C4-2B (cell line): ENCODE measurements at regions not wholly inside any gene's neighbourhood (a gene's known extent, or its start where the extent isn't known, plus 50 kb on each side); places are given as distances from the start of the nearest gene placed in this dataset.
A peak's percentile ranks its signal among the peaks of the same experiment; 100 is the strongest.

Experiments used
- H3K27ac ChIP-seq: fragments of 450-650 bp; 2 replicates; pipeline ENCODE4 v1.5.1; 2017
- CTCF ChIP-seq: fragments of 450-650 bp; conservative IDR thresholded peaks from 2 replicates; pipeline ENCODE4 v1.5.1; 2017; ENCODE audit warnings: mild to moderate bottlenecking
- ZFX ChIP-seq: fragments of 450-650 bp; IDR thresholded peaks from 2 replicates; pipeline ENCODE4 v1.6.1; 2017

DNA sequence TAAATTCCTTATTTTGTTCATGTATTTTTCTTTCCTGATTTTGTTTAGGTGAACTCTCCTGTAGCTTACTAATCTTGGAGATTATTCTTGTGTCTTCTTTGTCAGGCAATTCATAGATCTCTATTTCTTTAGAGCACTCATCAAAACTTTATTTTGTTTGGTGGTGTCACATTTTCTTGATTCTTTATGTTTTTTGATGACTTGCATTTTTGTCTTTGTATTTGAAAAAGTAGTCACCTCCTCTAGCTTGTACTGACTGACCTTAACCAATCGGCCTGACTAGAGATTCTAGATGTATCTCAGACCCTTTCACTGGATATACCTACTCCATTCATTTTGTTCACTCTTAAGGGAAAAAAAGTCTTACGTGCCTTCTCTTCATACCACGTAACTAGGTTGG, 986.3 kb upstream of the LRRTM1 start:
- TF ChIP-seq ZFX (no peak), CTCF (no peak)
- H3K27ac ChIP-seq: no peak overlapping the region

DNA sequence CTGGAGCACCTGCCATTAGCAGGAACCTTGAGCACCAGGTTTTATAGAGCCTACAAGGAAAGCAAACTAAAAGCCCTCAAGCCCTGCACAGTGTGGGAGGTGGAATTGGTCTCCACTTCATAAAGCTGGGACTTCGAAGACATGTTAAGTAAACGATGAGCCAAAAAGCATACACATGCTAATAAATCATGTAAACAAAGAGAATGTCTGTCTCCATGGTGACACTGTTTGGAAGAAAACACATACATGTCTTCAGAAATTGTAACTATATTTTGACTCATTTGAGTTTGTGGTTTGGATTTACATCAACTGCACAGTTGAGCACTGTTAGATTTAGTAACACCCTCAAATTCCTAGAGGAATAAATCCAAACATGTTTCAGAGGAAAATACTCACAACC, 978.5 kb upstream of the LRRTM1 start:
- no peak overlapping the region for H3K27ac ChIP-seq
- TF ChIP-seq CTCF: no peak
- TF ChIP-seq ZFX: no peak

- H3K27ac ChIP-seq: no peak overlapping the region
- TF ChIP-seq CTCF (no peak), ZFX (no peak)
These were observed 977.7 kb upstream of the LRRTM1 start for GRCh38 chr2:81282151-81282769.

DNA sequence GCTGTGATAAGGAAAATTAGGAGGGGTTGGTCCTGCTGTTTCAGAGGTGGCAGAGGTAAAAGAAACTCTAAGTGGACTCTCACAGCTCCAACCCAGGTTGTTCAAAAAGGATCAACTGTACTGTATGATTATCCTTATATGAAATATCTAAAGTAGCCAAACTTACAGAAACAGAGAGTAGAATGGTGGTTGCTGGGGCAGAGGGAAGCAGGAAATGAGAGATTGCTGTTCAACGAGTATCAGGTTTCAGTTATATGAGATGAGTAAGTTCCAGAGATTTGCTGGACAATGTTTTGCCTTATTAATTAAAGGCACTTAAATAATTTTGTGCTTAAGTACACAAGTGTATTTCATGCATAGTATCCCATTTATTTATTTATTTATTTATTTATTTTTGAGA, 972.0 kb upstream of the LRRTM1 start:
- TF ChIP-seq ZFX: no peak

DNA sequence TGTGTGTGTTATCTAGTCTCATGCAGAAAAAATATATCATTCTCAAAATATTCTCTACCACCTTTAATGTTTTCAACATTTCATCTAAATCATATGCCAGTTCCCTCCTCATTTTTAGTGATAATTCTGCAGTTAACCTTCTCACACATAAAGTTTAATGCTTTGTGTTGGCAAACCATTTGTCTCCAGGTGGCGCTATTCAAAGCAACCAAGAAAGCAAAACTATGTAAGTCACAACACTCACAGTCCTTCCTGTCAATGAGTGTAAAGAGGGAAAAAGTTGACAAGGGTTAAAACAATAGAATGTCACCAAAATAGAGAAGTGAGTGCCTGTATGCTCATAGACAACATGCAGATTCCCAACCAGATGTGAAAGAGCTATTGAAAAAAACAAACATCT, 961.6 kb upstream of the LRRTM1 start:
- no peak overlapping the region for H3K27ac ChIP-seq

More for the DNA sequence above, 972.0 kb upstream of the LRRTM1 start:
- no peak overlapping the region for H3K27ac ChIP-seq

GRCh38 chr2:81263989-81264388, 959.4 kb upstream of the LRRTM1 start:
- TF ChIP-seq CTCF (no peak), ZFX (no peak)
- no peak overlapping the region for H3K27ac ChIP-seq

More for the DNA sequence above, 961.6 kb upstream of the LRRTM1 start:
- TF ChIP-seq CTCF: peak; percentile 73
- no peak for TF ChIP-seq ZFX

DNA sequence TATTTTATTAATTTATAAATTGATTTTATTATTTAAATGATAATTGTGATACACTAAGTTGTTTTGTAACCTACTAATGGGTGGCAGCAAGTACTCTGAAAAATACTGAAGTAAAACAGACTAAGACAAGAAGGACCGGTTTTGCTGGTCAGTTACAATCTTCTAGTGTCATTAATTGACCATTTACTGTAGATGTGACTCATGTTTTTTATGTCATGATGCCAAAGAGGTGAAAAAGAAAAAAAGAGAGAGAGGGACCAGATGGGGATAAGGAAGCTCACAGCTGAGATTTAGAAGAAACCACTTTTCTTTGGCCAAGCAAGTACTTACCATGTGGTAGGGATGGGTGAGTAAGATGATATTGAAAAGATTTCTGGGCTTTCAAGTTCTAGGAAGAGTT, 955.8 kb upstream of the LRRTM1 start:
- no peak overlapping the region for H3K27ac ChIP-seq
- TF ChIP-seq ZFX (no peak), CTCF (no peak)

DNA sequence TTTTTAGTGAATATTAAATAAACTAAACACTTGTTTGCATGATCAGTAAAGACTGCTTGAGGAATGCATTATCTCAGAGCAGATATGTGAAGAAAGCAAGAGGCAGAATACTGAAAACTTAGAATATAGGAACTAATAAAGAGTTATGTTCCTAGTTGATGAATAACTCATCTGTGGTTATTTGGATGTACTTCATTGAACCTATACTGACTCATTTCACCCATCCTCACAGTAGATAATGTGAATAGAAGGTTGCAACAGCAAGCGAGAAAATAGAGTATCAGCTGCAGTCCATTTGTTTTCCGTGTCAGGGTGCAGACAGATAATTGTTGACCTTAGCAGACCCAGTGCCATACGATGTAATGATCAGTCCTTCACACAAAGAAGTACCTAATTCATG, 945.7 kb upstream of the LRRTM1 start:
- no peak overlapping the region for H3K27ac ChIP-seq
- TF ChIP-seq CTCF: no peak
- TF ChIP-seq ZFX: no peak
